ENCODE measurements at regions not wholly inside any gene's neighbourhood (a gene's known extent, or its start where the extent isn't known, plus 50 kb on each side); places are given as distances from the start of the nearest gene placed in this dataset.

- Histone ChIP-seq H3K4me3 (ENCODE audit: low read length) (no peak overlapping the region), H3K27me3 (ENCODE audit: control insufficient read depth in 1 of 2, insufficient read depth in 2 of 2, low read length in 2 of 2) (peaks cover 4 to 6% of the 10 kb centered on the region in 2 experiments), H3K27ac (ENCODE audit: low read depth in 1 of 2, low read length in 2 of 2) (no peak overlapping the region), H3K36me3 (ENCODE audit: insufficient read depth, low read length) (no peaks in the 10 kb centered on the region), H3K4me1 (ENCODE audit: insufficient read depth, low read length) (no peaks in the 10 kb centered on the region), H3K9me3 (ENCODE audit: control insufficient read depth in 1 of 2, insufficient read depth in 1 of 2, low read length in 2 of 2) (peaks cover 0 to 4% of the 10 kb centered on the region in 2 experiments)
- CTCF ChIA-PET, result no interaction called here
- no peaks in the 10 kb centered on the region for H3K36me3 Mint-ChIP-seq (ENCODE audit: low read depth)
- DNase-seq, result no peak
- no peak overlapping the region for H3K27ac Mint-ChIP-seq
- POLR2A ChIA-PET, result no interaction called here
- no peak overlapping the region for H3K4me3 Mint-ChIP-seq
- ATAC-seq (ENCODE audit: poor library complexity), result no peak
- intact Hi-C loops (cut with DNase I, micrococcal nuclease), result no loop called here
- no peak for TF ChIP-seq CTCF (IDR thresholded peaks at IDR 0.05)
- H3K9me3 Mint-ChIP-seq, result no peaks in the 10 kb centered on the region
- no peaks in the 10 kb centered on the region for H3K4me1 Mint-ChIP-seq (ENCODE audit: low read depth)
- H3K27me3 Mint-ChIP-seq, result peaks cover 25% of the 10 kb centered on the region
Measured at GRCh38 chr11:112786196-112786595, 175.0 kb upstream of the NCAM1 start.

- Histone ChIP-seq H3K27me3 (ENCODE audit: control insufficient read depth in 1 of 2, insufficient read depth in 2 of 2, low read length in 2 of 2) (peaks cover 4 to 6% of the 10 kb centered on the region in 2 experiments), H3K4me3 (ENCODE audit: low read length) (no peak overlapping the region), H3K36me3 (ENCODE audit: insufficient read depth, low read length) (no peaks in the 10 kb centered on the region), H3K27ac (ENCODE audit: low read depth in 1 of 2, low read length in 2 of 2) (no peak overlapping the region), H3K9me3 (ENCODE audit: control insufficient read depth in 1 of 2, insufficient read depth in 1 of 2, low read length in 2 of 2) (peaks cover 0 to 4% of the 10 kb centered on the region in 2 experiments), H3K4me1 (ENCODE audit: insufficient read depth, low read length) (no peaks in the 10 kb centered on the region)
- no peaks in the 10 kb centered on the region for H3K9me3 Mint-ChIP-seq
- ChIA-PET CTCF (no interaction called here), POLR2A (no interaction called here)
- H3K4me1 Mint-ChIP-seq (ENCODE audit: low read depth), result no peaks in the 10 kb centered on the region
- ATAC-seq (ENCODE audit: poor library complexity), result no peak
- intact Hi-C loops (cut with DNase I, micrococcal nuclease), result no loop called here
- TF ChIP-seq CTCF (IDR thresholded peaks at IDR 0.05), result no peak
- DNase-seq, result no peak
- H3K27me3 Mint-ChIP-seq, result peaks cover 17% of the 10 kb centered on the region
- no peak overlapping the region for H3K27ac Mint-ChIP-seq
- H3K4me3 Mint-ChIP-seq, result no peak overlapping the region
- H3K36me3 Mint-ChIP-seq (ENCODE audit: low read depth), result no peaks in the 10 kb centered on the region
Measured at GRCh38 chr11:112786886-112787530, 174.2 kb upstream of the NCAM1 start.

GRCh38 chr11:112789481-112789880, 171.7 kb upstream of the NCAM1 start:
- Mint-ChIP-seq H3K4me3 (no peak overlapping the region), H3K27ac (no peak overlapping the region), H3K4me1 (ENCODE audit: low read depth) (peaks cover 5% of the 10 kb centered on the region), H3K36me3 (ENCODE audit: low read depth) (no peaks in the 10 kb centered on the region), H3K9me3 (no peaks in the 10 kb centered on the region), H3K27me3 (peaks cover 13% of the 10 kb centered on the region)
- ChIA-PET CTCF (no interaction called here), POLR2A (no interaction called here)
- no peak for DNase-seq
- Histone ChIP-seq H3K27me3 (ENCODE audit: control insufficient read depth in 1 of 2, insufficient read depth in 2 of 2, low read length in 2 of 2) (peaks cover 4 to 6% of the 10 kb centered on the region in 2 experiments), H3K9me3 (ENCODE audit: control insufficient read depth in 1 of 2, insufficient read depth in 1 of 2, low read length in 2 of 2) (peaks cover 0 to 4% of the 10 kb centered on the region in 2 experiments), H3K36me3 (ENCODE audit: insufficient read depth, low read length) (no peaks in the 10 kb centered on the region), H3K27ac (ENCODE audit: low read depth in 1 of 2, low read length in 2 of 2) (no peak overlapping the region), H3K4me1 (ENCODE audit: insufficient read depth, low read length) (no peaks in the 10 kb centered on the region), H3K4me3 (ENCODE audit: low read length) (no peak overlapping the region)
- intact Hi-C loops (cut with DNase I, micrococcal nuclease), result no loop called here
- no peak for ATAC-seq (ENCODE audit: poor library complexity)
- TF ChIP-seq CTCF (IDR thresholded peaks at IDR 0.05), result no peak

All from CD4-positive, alpha-beta T cell (primary cell).